Tibial artery (tissue), 4 donors: ENCODE measurements at regions not wholly inside any gene's neighbourhood (a gene's known extent, or its start where the extent isn't known, plus 50 kb on each side); places are given as distances from the start of the nearest gene placed in this dataset.

Source experiments
- DNase-seq, 2 donors: peaks; one replicate each; pipeline ENCODE4 v3.0.0-alpha.2; 2019
- H3K27ac ChIP-seq, 2 donors: fragments of 200-600 bp; sonication (generic) in 1 of 2; 1 replicate in 1 of 2; 2 replicates in 1 of 2; pipeline ENCODE4 v1.5.1; 2018 to 2019; ENCODE audit warnings: mild to moderate bottlenecking in 1 of 2
- H3K27me3 ChIP-seq, 2 donors: fragments of 200-600 bp; sonication (generic) in 1 of 2; one replicate each; pipeline versions ENCODE4 v1.5.1 to v1.6.0; 2016 to 2019
- H3K36me3 ChIP-seq, 3 donors: fragments of 200-600 bp; sonication (generic) in 2 of 3; one replicate each; pipeline ENCODE4 v1.5.1; 2016 to 2019; ENCODE audit warnings: mild to moderate bottlenecking in 2 of 3
- H3K4me1 ChIP-seq, 4 donors: fragments of 200-600 bp; sonication (generic) in 2 of 4; 1 replicate in 3 of 4; 2 replicates in 1 of 4; pipeline ENCODE4 v1.5.1; 2016 to 2019
- H3K4me3 ChIP-seq, 2 donors: fragments of 200-600 bp; sonication (generic) in 1 of 2; 1 replicate in 1 of 2; 2 replicates in 1 of 2; pipeline ENCODE4 v1.5.1; 2018 to 2019; ENCODE audit warnings: mild to moderate bottlenecking in 2 of 2
- H3K9me3 ChIP-seq, 3 donors: fragments of 200-600 bp; sonication (generic) in 1 of 3; one replicate each; pipeline ENCODE4 v1.5.1; 2016 to 2019
- intact Hi-C: fragments of 100-400 bp; cut with DNase I; formaldehyde crosslinking; loops from one replicate; pipeline ENCODE4 v1.15.0; 2023; ENCODE audit warnings: low total_unique reads
- TF ChIP-seq, protein P1 (sequence below), 2 experiments: fragments of 200-600 bp in 1 of 2; fragments of 450-650 bp in 1 of 2; IDR thresholded peaks; one replicate each; pipeline ENCODE4 v1.5.1; 2017 to 2019; ENCODE audit warnings: antibody characterized with exemption in 2 of 2, mild to moderate bottlenecking in 1 of 2, moderate library complexity in 1 of 2

DNA sequence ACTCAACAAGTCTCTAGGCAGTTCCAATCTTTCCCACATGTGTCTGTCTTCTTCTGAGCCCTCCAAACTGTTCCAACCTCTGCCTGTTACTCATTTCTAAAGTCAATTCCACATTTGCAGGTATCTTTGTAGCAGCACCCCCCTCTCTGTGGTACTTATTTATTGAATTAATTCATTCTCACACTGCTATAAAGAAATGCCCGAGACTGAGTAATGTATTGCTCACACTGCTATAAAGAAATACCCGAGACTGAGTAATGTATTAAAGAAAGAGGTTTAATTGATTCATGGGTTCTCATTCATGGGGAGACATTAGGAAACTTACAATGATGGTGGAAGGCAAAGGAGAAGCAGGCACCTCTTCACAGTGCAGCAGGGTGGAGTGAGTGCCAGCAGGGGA, 1413.8 kb downstream of the SI start:
- DNase-seq: no peak
- Histone ChIP-seq H3K36me3 (no peaks in the 10 kb centered on the region), H3K27me3 (no peaks in the 10 kb centered on the region), H3K9me3 (no peaks in the 10 kb centered on the region), H3K4me1 (no peaks in the 10 kb centered on the region), H3K4me3 (no peak overlapping the region), H3K27ac (no peak overlapping the region)
- intact Hi-C loops: no loop called here
- TF ChIP-seq, protein P1, sequence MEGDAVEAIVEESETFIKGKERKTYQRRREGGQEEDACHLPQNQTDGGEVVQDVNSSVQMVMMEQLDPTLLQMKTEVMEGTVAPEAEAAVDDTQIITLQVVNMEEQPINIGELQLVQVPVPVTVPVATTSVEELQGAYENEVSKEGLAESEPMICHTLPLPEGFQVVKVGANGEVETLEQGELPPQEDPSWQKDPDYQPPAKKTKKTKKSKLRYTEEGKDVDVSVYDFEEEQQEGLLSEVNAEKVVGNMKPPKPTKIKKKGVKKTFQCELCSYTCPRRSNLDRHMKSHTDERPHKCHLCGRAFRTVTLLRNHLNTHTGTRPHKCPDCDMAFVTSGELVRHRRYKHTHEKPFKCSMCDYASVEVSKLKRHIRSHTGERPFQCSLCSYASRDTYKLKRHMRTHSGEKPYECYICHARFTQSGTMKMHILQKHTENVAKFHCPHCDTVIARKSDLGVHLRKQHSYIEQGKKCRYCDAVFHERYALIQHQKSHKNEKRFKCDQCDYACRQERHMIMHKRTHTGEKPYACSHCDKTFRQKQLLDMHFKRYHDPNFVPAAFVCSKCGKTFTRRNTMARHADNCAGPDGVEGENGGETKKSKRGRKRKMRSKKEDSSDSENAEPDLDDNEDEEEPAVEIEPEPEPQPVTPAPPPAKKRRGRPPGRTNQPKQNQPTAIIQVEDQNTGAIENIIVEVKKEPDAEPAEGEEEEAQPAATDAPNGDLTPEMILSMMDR (IDR thresholded peaks at IDR 0.05): no peak

DNA sequence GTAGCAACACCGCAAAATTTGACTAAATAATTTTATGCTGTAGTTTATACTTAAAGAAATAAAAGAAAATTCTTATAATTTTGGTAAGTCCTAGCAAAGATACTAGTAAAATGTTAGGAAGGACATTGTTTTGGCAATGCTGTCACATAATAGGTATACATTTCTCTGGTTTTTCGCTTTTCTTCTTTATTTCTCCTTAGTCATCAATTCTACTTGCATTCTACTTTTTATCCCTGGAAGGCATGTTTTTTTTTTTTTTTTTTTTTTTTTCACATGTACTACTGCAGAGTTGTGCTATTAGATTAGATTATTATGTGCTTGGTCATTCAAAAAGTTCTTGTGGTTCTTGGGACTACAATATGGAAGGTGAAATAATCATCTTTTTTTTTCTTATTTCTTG, 1421.2 kb downstream of the SI start:
- no peak overlapping the region for H3K4me3 ChIP-seq
- no peaks in the 10 kb centered on the region for H3K4me1 ChIP-seq
- no peaks in the 10 kb centered on the region for H3K27me3 ChIP-seq
- TF ChIP-seq, protein P1 (IDR thresholded peaks at IDR 0.05): no peak
- no peak for DNase-seq
- H3K36me3 ChIP-seq: no peaks in the 10 kb centered on the region
- no peak overlapping the region for H3K27ac ChIP-seq
- intact Hi-C loops: no loop called here
- no peaks in the 10 kb centered on the region for H3K9me3 ChIP-seq

DNA sequence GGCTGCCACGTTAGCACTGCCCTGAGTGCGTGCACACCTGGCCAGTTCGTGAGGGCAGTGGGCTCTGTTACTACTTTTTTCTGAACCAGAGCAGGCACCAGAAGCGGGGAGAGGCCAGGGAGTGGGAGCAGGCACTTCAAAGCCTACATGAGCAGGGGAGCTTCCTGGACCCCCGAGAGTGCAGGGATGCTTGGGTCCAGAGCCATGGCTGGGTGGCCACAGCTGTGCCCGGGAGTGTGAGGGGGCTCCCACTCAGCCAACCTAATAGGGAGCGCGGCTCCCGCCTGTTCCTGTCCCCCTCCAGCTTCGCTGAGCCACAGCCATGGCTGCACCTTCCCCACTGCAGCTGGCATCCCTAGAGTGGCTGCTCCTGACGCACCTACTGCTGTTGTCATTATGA, 1423.3 kb downstream of the SI start:
- Histone ChIP-seq H3K4me3 (no peak overlapping the region), H3K27me3 (no peaks in the 10 kb centered on the region), H3K36me3 (no peaks in the 10 kb centered on the region), H3K4me1 (no peaks in the 10 kb centered on the region), H3K9me3 (no peaks in the 10 kb centered on the region), H3K27ac (no peak overlapping the region)
- TF ChIP-seq, protein P1 (IDR thresholded peaks at IDR 0.05): no peak
- DNase-seq: no peak
- intact Hi-C loops: no loop called here

DNA sequence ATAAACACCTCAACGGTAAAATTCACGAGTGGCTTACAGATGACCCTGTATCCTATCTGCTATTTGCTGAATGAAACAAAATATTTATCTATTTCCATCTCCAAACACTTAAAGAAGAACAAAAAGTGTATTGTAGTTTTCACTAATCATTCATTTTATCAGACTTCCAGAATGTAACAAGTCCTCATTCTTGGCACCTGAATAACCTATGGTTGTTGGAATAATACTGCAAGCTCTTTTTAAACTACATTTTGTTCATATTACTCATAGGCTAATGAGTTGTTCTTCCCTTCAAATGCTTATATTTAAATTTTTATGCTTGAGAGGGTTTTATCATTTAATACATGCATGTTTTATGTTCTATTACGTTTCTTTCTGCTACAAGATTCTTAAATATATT, 1434.1 kb downstream of the SI start:
- DNase-seq: no peak
- intact Hi-C loops: no loop called here
- H3K36me3 ChIP-seq: no peaks in the 10 kb centered on the region

DNA sequence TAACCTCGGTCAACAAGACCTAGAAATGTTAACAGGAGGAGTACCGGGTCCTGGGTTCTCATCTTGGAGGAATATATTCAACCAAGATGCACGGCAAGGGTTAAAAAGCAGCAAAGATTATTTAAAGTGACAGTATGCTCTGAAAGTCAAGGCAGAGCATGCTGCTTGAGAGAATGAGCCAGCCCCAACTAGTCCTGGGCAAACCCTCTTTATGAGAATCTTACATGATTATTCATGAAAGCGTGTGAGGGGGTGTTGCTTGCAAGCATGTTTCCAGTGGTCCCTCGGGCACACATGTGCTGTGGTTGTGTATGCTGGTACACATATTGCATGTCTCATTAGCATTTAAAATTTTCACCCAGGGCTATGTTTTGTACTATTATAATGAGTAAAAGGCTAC, 1445.6 kb downstream of the SI start:
- Histone ChIP-seq H3K9me3 (no peaks in the 10 kb centered on the region), H3K4me1 (no peaks in the 10 kb centered on the region), H3K4me3 (no peak overlapping the region), H3K27me3 (no peaks in the 10 kb centered on the region), H3K27ac (no peak overlapping the region), H3K36me3 (no peaks in the 10 kb centered on the region)
- DNase-seq: no peak
- TF ChIP-seq, protein P1 (IDR thresholded peaks at IDR 0.05): no peak
- intact Hi-C loops: no loop called here

More for the DNA sequence above, 1434.1 kb downstream of the SI start:
- Histone ChIP-seq H3K9me3 (no peaks in the 10 kb centered on the region), H3K4me1 (no peaks in the 10 kb centered on the region), H3K27me3 (no peaks in the 10 kb centered on the region), H3K27ac (no peak overlapping the region), H3K4me3 (no peak overlapping the region)
- TF ChIP-seq, protein P1 (IDR thresholded peaks at IDR 0.05): no peak

DNA sequence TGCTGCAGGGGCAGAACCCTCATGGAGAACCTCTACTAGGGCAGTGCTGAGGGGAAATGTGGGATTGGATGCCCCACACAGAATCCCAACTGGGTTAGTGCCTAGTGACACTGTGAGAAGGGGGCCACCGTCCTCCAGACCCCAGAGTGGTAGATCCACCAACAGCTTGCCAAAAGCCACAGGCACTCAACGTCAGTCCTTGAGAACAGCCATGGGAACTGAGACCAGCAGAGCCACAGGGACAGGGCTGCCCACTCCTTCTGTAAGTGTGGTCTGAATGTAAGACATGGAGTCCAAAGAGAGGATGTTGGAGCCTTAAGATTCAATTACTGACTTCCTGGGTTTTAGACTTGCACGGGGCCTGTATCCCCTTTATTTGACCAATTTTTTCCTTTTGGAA, 1451.5 kb downstream of the SI start:
- H3K4me3 ChIP-seq: no peak overlapping the region
- TF ChIP-seq, protein P1 (IDR thresholded peaks at IDR 0.05): no peak
- H3K27me3 ChIP-seq: no peaks in the 10 kb centered on the region
- DNase-seq: no peak
- intact Hi-C loops: no loop called here
- no peak overlapping the region for H3K27ac ChIP-seq
- H3K4me1 ChIP-seq: no peaks in the 10 kb centered on the region
- H3K9me3 ChIP-seq: no peaks in the 10 kb centered on the region
- no peaks in the 10 kb centered on the region for H3K36me3 ChIP-seq
